Fibroblast of the aortic adventitia (primary cell): ENCODE measurements at regions not wholly inside any gene's neighbourhood (a gene's known extent, or its start where the extent isn't known, plus 50 kb on each side); places are given as distances from the start of the nearest gene placed in this dataset.

Source experiments
- DNase-seq: peaks from one replicate; pipeline ENCODE4 v3.0.0-alpha.2; 2010; ENCODE audit warnings: low read depth
- H3K4me3 ChIP-seq: 2 replicates; pipeline ENCODE4 v1.5.1; 2011; ENCODE audit warnings: low read depth, mild to moderate bottlenecking, control low read depth, low read length, moderate library complexity
- CTCF ChIP-seq: IDR thresholded peaks from 2 replicates; pipeline ENCODE4 v1.5.1; 2011; ENCODE audit warnings: mild to moderate bottlenecking, low read length, control low read depth, inconsistent platforms; ENCODE audit not compliant: insufficient read depth

GRCh38 chr20:57785720-57786119 lies 75.9 kb upstream of the PMEPA1 start:
- H3K4me3 ChIP-seq: no peak overlapping the region
- TF ChIP-seq CTCF: no peak
- no peak for DNase-seq

- no peak for TF ChIP-seq CTCF
- no peak for DNase-seq
- no peak overlapping the region for H3K4me3 ChIP-seq
Observed at GRCh38 chr20:57785061-57785460, 75.2 kb upstream of the PMEPA1 start.

GRCh38 chr20:57783956-57784837 lies 74.4 kb upstream of the PMEPA1 start:
- DNase-seq: no peak
- no peak for TF ChIP-seq CTCF
- H3K4me3 ChIP-seq: no peak overlapping the region

- no peak for DNase-seq
- no peak overlapping the region for H3K4me3 ChIP-seq
- TF ChIP-seq CTCF: no peak
Observed at GRCh38 chr20:57783196-57783595, 73.4 kb upstream of the PMEPA1 start.

GRCh38 chr20:57782631-57783041 lies 72.8 kb upstream of the PMEPA1 start:
- TF ChIP-seq CTCF: no peak
- no peak overlapping the region for H3K4me3 ChIP-seq
- DNase-seq: no peak

GRCh38 chr20:57781901-57782300 lies 72.1 kb upstream of the PMEPA1 start:
- no peak for DNase-seq
- no peak for TF ChIP-seq CTCF
- H3K4me3 ChIP-seq: no peak overlapping the region
